ENCODE measurements at regions not wholly inside any gene's neighbourhood (a gene's known extent, or its start where the extent isn't known, plus 50 kb on each side); places are given as distances from the start of the nearest gene placed in this dataset.
A peak's percentile ranks its signal among the peaks of the same experiment; 100 is the strongest.
"Not testable (repeated sequence)": the region's sequence is repeated elsewhere in the genome, so short reads cannot be mapped to it uniquely, and the experiment has no call there.

GRCh38 chr4:118589471-118590055 is 95.6 kb upstream of the METTL14 start:
- no peak for TF ChIP-seq JUND (IDR thresholded peaks at IDR 0.05; ENCODE audit: low read depth)
- DNase-seq (ENCODE audit: low read depth in 1 of 2, low spot score in 1 of 2) = no peak
- in situ Hi-C loops (cut with HindIII; ENCODE audit: low pct_unique_long_range_greater_than_20kb, low sequenced_read_pairs) = no loop called here

GRCh38 chr4:118591339-118592046 is 93.7 kb upstream of the METTL14 start:
- in situ Hi-C loops (cut with HindIII; ENCODE audit: low pct_unique_long_range_greater_than_20kb, low sequenced_read_pairs) = not testable (repeated sequence)
- peak; percentile 23 to 94 for DNase-seq (ENCODE audit: low read depth in 1 of 2, low spot score in 1 of 2)

- DNase-seq (ENCODE audit: low read depth in 1 of 2, low spot score in 1 of 2); in situ Hi-C loops (cut with HindIII; ENCODE audit: low pct_unique_long_range_greater_than_20kb, low sequenced_read_pairs): not testable (repeated sequence)
These were observed 92.9 kb upstream of the METTL14 start for GRCh38 chr4:118592289-118592688.

- DNase-seq (ENCODE audit: low read depth in 1 of 2, low spot score in 1 of 2); in situ Hi-C loops (cut with HindIII; ENCODE audit: low pct_unique_long_range_greater_than_20kb, low sequenced_read_pairs): not testable (repeated sequence)
These were observed 89.3 kb upstream of the METTL14 start for GRCh38 chr4:118595883-118596282.

GRCh38 chr4:118625097-118625496 is 60.1 kb upstream of the METTL14 start:
- DNase-seq (ENCODE audit: low read depth in 1 of 2, low spot score in 1 of 2); in situ Hi-C loops (cut with HindIII; ENCODE audit: low pct_unique_long_range_greater_than_20kb, low sequenced_read_pairs): not testable (repeated sequence)

- peak in 1 of 2 experiments; percentile 4 for DNase-seq (ENCODE audit: low read depth in 1 of 2, low spot score in 1 of 2)
- in situ Hi-C loops (cut with HindIII; ENCODE audit: low pct_unique_long_range_greater_than_20kb, low sequenced_read_pairs) = not testable (repeated sequence)
These were observed 55.5 kb upstream of the METTL14 start for GRCh38 chr4:118629697-118630096.

- in situ Hi-C loops (cut with HindIII; ENCODE audit: low pct_unique_long_range_greater_than_20kb, low sequenced_read_pairs) = not testable (repeated sequence)
These were observed 54.3 kb upstream of the METTL14 start for GRCh38 chr4:118630897-118631296.

GRCh38 chr4:118631321-118632050 is 53.7 kb upstream of the METTL14 start:
- DNase-seq (ENCODE audit: low read depth in 1 of 2, low spot score in 1 of 2); in situ Hi-C loops (cut with HindIII; ENCODE audit: low pct_unique_long_range_greater_than_20kb, low sequenced_read_pairs): not testable (repeated sequence)

More at GRCh38 chr4:118630897-118631296, 54.3 kb upstream of the METTL14 start:
- DNase-seq (ENCODE audit: low read depth in 1 of 2, low spot score in 1 of 2) = not testable (repeated sequence)

GRCh38 chr4:118633476-118633875 is 51.7 kb upstream of the METTL14 start:
- DNase-seq (ENCODE audit: low read depth in 1 of 2, low spot score in 1 of 2); in situ Hi-C loops (cut with HindIII; ENCODE audit: low pct_unique_long_range_greater_than_20kb, low sequenced_read_pairs): not testable (repeated sequence)

GRCh38 chr4:118634126-118634875 is 50.9 kb upstream of the METTL14 start:
- in situ Hi-C loops (cut with HindIII; ENCODE audit: low pct_unique_long_range_greater_than_20kb, low sequenced_read_pairs); DNase-seq (ENCODE audit: low read depth in 1 of 2, low spot score in 1 of 2): not testable (repeated sequence)
